ENCODE measurements at regions not wholly inside any gene's neighbourhood (a gene's known extent, or its start where the extent isn't known, plus 50 kb on each side); places are given as distances from the start of the nearest gene placed in this dataset.

DNA sequence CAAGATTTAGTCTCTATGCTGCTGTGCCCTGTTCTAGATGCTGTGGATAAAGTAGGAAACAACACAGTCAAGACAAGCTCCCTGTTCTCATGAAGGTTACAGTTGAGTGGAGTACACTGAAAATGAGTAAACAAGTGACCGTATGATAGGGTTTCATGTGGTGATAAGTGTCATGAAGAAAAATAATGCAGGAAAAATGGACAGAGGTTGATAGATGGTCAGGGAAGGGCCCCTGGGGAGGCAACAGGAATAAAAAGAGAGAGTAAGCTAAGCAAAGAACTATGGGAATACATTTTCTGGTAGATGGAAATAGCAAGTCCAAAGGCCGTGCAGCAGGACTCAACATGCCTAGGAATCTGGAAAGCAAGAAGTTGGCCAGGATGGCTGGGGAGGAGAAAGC lies 394.0 kb downstream of the DTHD1 start:
- TF ChIP-seq ZNF175 (tag by site-specific recombination; IDR thresholded peaks at IDR 0.05) (no peak), ZNF23 (tag by site-specific recombination; IDR thresholded peaks at IDR 0.05; ENCODE audit: borderline replicate concordance) (no peak), ZNF10 (tag by site-specific recombination; IDR thresholded peaks at IDR 0.05) (no peak)
- TF ChIP-seq, protein P1, sequence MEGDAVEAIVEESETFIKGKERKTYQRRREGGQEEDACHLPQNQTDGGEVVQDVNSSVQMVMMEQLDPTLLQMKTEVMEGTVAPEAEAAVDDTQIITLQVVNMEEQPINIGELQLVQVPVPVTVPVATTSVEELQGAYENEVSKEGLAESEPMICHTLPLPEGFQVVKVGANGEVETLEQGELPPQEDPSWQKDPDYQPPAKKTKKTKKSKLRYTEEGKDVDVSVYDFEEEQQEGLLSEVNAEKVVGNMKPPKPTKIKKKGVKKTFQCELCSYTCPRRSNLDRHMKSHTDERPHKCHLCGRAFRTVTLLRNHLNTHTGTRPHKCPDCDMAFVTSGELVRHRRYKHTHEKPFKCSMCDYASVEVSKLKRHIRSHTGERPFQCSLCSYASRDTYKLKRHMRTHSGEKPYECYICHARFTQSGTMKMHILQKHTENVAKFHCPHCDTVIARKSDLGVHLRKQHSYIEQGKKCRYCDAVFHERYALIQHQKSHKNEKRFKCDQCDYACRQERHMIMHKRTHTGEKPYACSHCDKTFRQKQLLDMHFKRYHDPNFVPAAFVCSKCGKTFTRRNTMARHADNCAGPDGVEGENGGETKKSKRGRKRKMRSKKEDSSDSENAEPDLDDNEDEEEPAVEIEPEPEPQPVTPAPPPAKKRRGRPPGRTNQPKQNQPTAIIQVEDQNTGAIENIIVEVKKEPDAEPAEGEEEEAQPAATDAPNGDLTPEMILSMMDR (tag by site-specific recombination; IDR thresholded peaks at IDR 0.05) = no peak
- TF ChIP-seq, protein P2, sequence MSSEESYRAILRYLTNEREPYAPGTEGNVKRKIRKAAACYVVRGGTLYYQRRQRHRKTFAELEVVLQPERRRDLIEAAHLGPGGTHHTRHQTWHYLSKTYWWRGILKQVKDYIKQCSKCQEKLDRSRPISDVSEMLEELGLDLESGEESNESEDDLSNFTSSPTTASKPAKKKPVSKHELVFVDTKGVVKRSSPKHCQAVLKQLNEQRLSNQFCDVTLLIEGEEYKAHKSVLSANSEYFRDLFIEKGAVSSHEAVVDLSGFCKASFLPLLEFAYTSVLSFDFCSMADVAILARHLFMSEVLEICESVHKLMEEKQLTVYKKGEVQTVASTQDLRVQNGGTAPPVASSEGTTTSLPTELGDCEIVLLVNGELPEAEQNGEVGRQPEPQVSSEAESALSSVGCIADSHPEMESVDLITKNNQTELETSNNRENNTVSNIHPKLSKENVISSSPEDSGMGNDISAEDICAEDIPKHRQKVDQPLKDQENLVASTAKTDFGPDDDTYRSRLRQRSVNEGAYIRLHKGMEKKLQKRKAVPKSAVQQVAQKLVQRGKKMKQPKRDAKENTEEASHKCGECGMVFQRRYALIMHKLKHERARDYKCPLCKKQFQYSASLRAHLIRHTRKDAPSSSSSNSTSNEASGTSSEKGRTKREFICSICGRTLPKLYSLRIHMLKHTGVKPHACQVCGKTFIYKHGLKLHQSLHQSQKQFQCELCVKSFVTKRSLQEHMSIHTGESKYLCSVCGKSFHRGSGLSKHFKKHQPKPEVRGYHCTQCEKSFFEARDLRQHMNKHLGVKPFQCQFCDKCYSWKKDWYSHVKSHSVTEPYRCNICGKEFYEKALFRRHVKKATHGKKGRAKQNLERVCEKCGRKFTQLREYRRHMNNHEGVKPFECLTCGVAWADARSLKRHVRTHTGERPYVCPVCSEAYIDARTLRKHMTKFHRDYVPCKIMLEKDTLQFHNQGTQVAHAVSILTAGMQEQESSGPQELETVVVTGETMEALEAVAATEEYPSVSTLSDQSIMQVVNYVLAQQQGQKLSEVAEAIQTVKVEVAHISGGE (tag by site-specific recombination; conservative IDR thresholded peaks at IDR 0.05; ENCODE audit: low read depth) = no peak
- TF ChIP-seq, protein P3, sequence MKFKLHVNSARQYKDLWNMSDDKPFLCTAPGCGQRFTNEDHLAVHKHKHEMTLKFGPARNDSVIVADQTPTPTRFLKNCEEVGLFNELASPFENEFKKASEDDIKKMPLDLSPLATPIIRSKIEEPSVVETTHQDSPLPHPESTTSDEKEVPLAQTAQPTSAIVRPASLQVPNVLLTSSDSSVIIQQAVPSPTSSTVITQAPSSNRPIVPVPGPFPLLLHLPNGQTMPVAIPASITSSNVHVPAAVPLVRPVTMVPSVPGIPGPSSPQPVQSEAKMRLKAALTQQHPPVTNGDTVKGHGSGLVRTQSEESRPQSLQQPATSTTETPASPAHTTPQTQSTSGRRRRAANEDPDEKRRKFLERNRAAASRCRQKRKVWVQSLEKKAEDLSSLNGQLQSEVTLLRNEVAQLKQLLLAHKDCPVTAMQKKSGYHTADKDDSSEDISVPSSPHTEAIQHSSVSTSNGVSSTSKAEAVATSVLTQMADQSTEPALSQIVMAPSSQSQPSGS (tag by site-specific recombination; IDR thresholded peaks at IDR 0.05; ENCODE audit: low read depth) = no peak

Measured in HEK293 (cell line).